Liver (tissue), 8 donors: ENCODE measurements at regions not wholly inside any gene's neighbourhood (a gene's known extent, or its start where the extent isn't known, plus 50 kb on each side); places are given as distances from the start of the nearest gene placed in this dataset.
A peak's percentile ranks its signal among the peaks of the same experiment; 100 is the strongest.
"Not testable (repeated sequence)": the region's sequence is repeated elsewhere in the genome, so short reads cannot be mapped to it uniquely, and the experiment has no call there.

Experiments
- DNase-seq: peaks from one replicate; pipeline ENCODE4 v3.0.0-alpha.2; 2017; ENCODE audit warnings: low spot score
- H3K27ac ChIP-seq, 2 donors: one replicate each; pipeline ENCODE4 v1.7.0; 2013; ENCODE audit warnings: inconsistent platforms in 2 of 2, low read length in 2 of 2, control low read depth in 1 of 2, low read depth in 1 of 2, mild to moderate bottlenecking in 1 of 2
- H3K27me3 ChIP-seq, 4 donors: one replicate each; pipeline versions ENCODE4 v1.6.1 to v1.7.0; 2013; ENCODE audit warnings: low read length in 3 of 4, inconsistent platforms in 1 of 4, mild to moderate bottlenecking in 1 of 4, moderate library complexity in 1 of 4; ENCODE audit not compliant: control insufficient read depth in 4 of 4, insufficient read depth in 4 of 4
- H3K36me3 ChIP-seq, 4 donors: one replicate each; pipeline versions ENCODE4 v1.6.1 to v1.7.0; 2013; ENCODE audit warnings: low read length in 3 of 4, mild to moderate bottlenecking in 3 of 4, low read depth in 1 of 4, moderate library complexity in 1 of 4; ENCODE audit not compliant: control insufficient read depth in 4 of 4, insufficient read depth in 3 of 4
- H3K4me1 ChIP-seq, 4 donors: one replicate each; pipeline versions ENCODE4 v1.6.1 to v1.7.0; 2013; ENCODE audit warnings: low read length in 3 of 4, mild to moderate bottlenecking in 3 of 4, moderate library complexity in 1 of 4; ENCODE audit not compliant: control insufficient read depth in 4 of 4, insufficient read depth in 4 of 4
- H3K4me3 ChIP-seq, 3 donors: one replicate each; pipeline versions ENCODE4 v1.6.1 to v1.7.0; 2013; ENCODE audit warnings: low read length in 3 of 3, control low read depth in 1 of 3, low read depth in 1 of 3, mild to moderate bottlenecking in 1 of 3
- H3K9ac ChIP-seq, 2 donors: one replicate each; pipeline ENCODE4 v1.7.0; 2013; ENCODE audit warnings: low read length in 2 of 2, mild to moderate bottlenecking in 2 of 2, moderate library complexity in 2 of 2, control low read depth in 1 of 2, low read depth in 1 of 2
- H3K9me3 ChIP-seq, 4 donors: one replicate each; pipeline versions ENCODE4 v1.6.1 to v1.7.0; 2013; ENCODE audit warnings: low read length in 3 of 4; ENCODE audit not compliant: control insufficient read depth in 4 of 4
- ATF3 ChIP-seq: IDR thresholded peaks from 2 replicates; pipeline ENCODE4 v1.6.1; 2016; ENCODE audit warnings: antibody characterized with exemption
- CTCF ChIP-seq: fragments of 150-350 bp; IDR thresholded peaks from 2 replicates; pipeline ENCODE4 v1.5.1; 2017; ENCODE audit warnings: improper control_type of control experiment, low read depth, low read length; ENCODE audit not compliant: missing input control
- EGR1 ChIP-seq, 2 donors: IDR thresholded peaks; 2 replicates each; pipeline ENCODE4 v1.6.1; 2016 to 2018; ENCODE audit warnings: antibody characterized with exemption in 2 of 2, low read depth in 2 of 2
- FOXA1 ChIP-seq: IDR thresholded peaks from 2 replicates; pipeline ENCODE4 v1.6.1; 2016; ENCODE audit warnings: antibody characterized with exemption
- FOXA2 ChIP-seq: IDR thresholded peaks from 2 replicates; pipeline ENCODE4 v1.6.1; 2016; ENCODE audit warnings: antibody characterized with exemption
- GABPA ChIP-seq, 2 donors: IDR thresholded peaks in 1 of 2; conservative IDR thresholded peaks in 1 of 2; 2 replicates each; pipeline ENCODE4 v1.6.1; 2016; ENCODE audit warnings: antibody characterized with exemption in 2 of 2, mild to moderate bottlenecking in 1 of 2, moderate library complexity in 1 of 2
- HNF4A ChIP-seq, 2 donors: conservative IDR thresholded peaks; 2 replicates each; pipeline ENCODE4 v1.6.1; 2016; ENCODE audit warnings: antibody characterized with exemption in 2 of 2, mild to moderate bottlenecking in 2 of 2
- HNF4G ChIP-seq: IDR thresholded peaks from 2 replicates; pipeline ENCODE4 v1.6.1; 2016; ENCODE audit warnings: antibody characterized with exemption
- JUND ChIP-seq, 2 donors: IDR thresholded peaks; 2 replicates each; pipeline ENCODE4 v1.6.1; 2016; ENCODE audit warnings: antibody characterized with exemption in 2 of 2
- MAX ChIP-seq: IDR thresholded peaks from 2 replicates; pipeline ENCODE4 v1.6.1; 2016; ENCODE audit warnings: antibody characterized with exemption
- NR2F2 ChIP-seq: IDR thresholded peaks from 2 replicates; pipeline ENCODE4 v1.6.1; 2016; ENCODE audit warnings: antibody characterized with exemption
- RAD21 ChIP-seq, 2 donors: IDR thresholded peaks; 2 replicates each; pipeline ENCODE4 v1.6.1; 2016; ENCODE audit warnings: antibody characterized with exemption in 2 of 2, mild to moderate bottlenecking in 2 of 2
- REST ChIP-seq: IDR thresholded peaks from 2 replicates; pipeline ENCODE4 v1.6.1; 2016; ENCODE audit warnings: antibody characterized with exemption, mild to moderate bottlenecking
- RXRA ChIP-seq, 2 donors: IDR thresholded peaks; 2 replicates each; pipeline ENCODE4 v1.6.1; 2017 to 2018; ENCODE audit warnings: antibody characterized with exemption in 2 of 2, mild to moderate bottlenecking in 1 of 2
- SP1 ChIP-seq: IDR thresholded peaks from 2 replicates; pipeline ENCODE4 v1.6.1; 2018; ENCODE audit warnings: antibody characterized with exemption, mild to moderate bottlenecking
- TAF1 ChIP-seq: conservative IDR thresholded peaks from 2 replicates; pipeline ENCODE4 v1.6.1; 2016; ENCODE audit warnings: antibody characterized with exemption, mild to moderate bottlenecking
- YY1 ChIP-seq: IDR thresholded peaks from 2 replicates; pipeline ENCODE4 v1.6.1; 2016; ENCODE audit warnings: antibody characterized with exemption, mild to moderate bottlenecking
- ZBTB33 ChIP-seq: IDR thresholded peaks from 2 replicates; pipeline ENCODE4 v1.6.1; 2016; ENCODE audit warnings: antibody characterized with exemption
- WGBS: extraction: QIAGEN DNeasy Blood & Tissue Kit; methylation state at CpG from one replicate; pipeline ENCODE4 v1.1.7; 2013; 5-methylcytosine and 5-hydroxymethylcytosine counted together
- donor health status: healthy.
- donor health status: healthy.
- donor health status: healthy.
- donor health status: healthy.
- donor health status: healthy.

- not testable (repeated sequence) for H3K36me3 ChIP-seq, H3K4me3 ChIP-seq, H3K27me3 ChIP-seq, H3K4me1 ChIP-seq, H3K9me3 ChIP-seq, H3K9ac ChIP-seq, DNase-seq, H3K27ac ChIP-seq
- WGBS = 61% methylated on average over 31 of the region's 34 CpGs
These were observed 196.2 kb upstream of the ADO start for GRCh38 chr10:62608189-62608875.

- Histone ChIP-seq H3K27ac (no peak overlapping the region), H3K36me3 (no peaks in the 10 kb centered on the region), H3K9ac (no peak overlapping the region), H3K4me3 (no peak overlapping the region), H3K4me1 (no peaks in the 10 kb centered on the region), H3K9me3 (no peaks in the 10 kb centered on the region), H3K27me3 (no peaks in the 10 kb centered on the region)
- no peak for DNase-seq
- TF ChIP-seq FOXA2 = no peak
- TF ChIP-seq HNF4A (conservative IDR thresholded peaks at IDR 0.05) = no peak
- no peak for TF ChIP-seq FOXA1
- peak; percentile 66 to 80 for TF ChIP-seq RAD21 (IDR thresholded peaks at IDR 0.05)
- TF ChIP-seq CTCF = peak; percentile 41
- no peak for TF ChIP-seq SP1
- no peak for TF ChIP-seq HNF4G
- TF ChIP-seq TAF1 = no peak
- no peak for TF ChIP-seq EGR1 (IDR thresholded peaks at IDR 0.05; ENCODE audit: low read depth in 2 of 2)
- TF ChIP-seq JUND (IDR thresholded peaks at IDR 0.05) = no peak
- no peak for TF ChIP-seq YY1
- TF ChIP-seq RXRA (IDR thresholded peaks at IDR 0.05) = no peak
- no peak for TF ChIP-seq NR2F2
- TF ChIP-seq ZBTB33 = no peak
- TF ChIP-seq GABPA (IDR thresholded peaks at IDR 0.05 in 1 of 2, conservative IDR thresholded peaks at IDR 0.05 in 1 of 2) = no peak
- TF ChIP-seq REST = no peak
- TF ChIP-seq MAX = no peak
- no peak for TF ChIP-seq ATF3
- 33% methylated on average over 7 of the region's 7 CpGs for WGBS
These were observed 193.8 kb upstream of the ADO start for GRCh38 chr10:62610649-62611229.
